MM.1S (cell line): ENCODE measurements at regions not wholly inside any gene's neighbourhood (a gene's known extent, or its start where the extent isn't known, plus 50 kb on each side); places are given as distances from the start of the nearest gene placed in this dataset.

Experiments
- DNase-seq: peaks from one replicate; pipeline ENCODE4 v3.0.0-alpha.2; 2015
- H2AFZ ChIP-seq: fragments of 300-600 bp; sonication (generic); 2 replicates; pipeline ENCODE4 v1.6.0; 2016; ENCODE audit warnings: antibody characterized with exemption, low read length
- H3F3A ChIP-seq: fragments of 300-600 bp; sonication (generic); 2 replicates; pipeline ENCODE4 v1.6.1; 2016; ENCODE audit warnings: mild to moderate bottlenecking, antibody characterized with exemption, low read length, moderate library complexity, mixed read lengths; ENCODE audit not compliant: insufficient read depth
- H3K27ac ChIP-seq: fragments of 300-600 bp; sonication (generic); 2 replicates; pipeline ENCODE4 v1.5.1; 2016; ENCODE audit warnings: mild to moderate bottlenecking, low read length
- H3K27me3 ChIP-seq: fragments of 300-600 bp; sonication (generic); replicated peaks from 2 replicates; pipeline ENCODE4 v1.6.0; 2016; ENCODE audit warnings: low read length; ENCODE audit not compliant: insufficient read depth
- H3K36me3 ChIP-seq: fragments of 300-600 bp; sonication (generic); replicated peaks from 2 replicates; pipeline ENCODE4 v1.6.1; 2016; ENCODE audit warnings: mild to moderate bottlenecking, low read length, mixed read lengths; ENCODE audit not compliant: insufficient read depth
- H3K4me1 ChIP-seq: fragments of 300-600 bp; sonication (generic); 2 replicates; pipeline ENCODE4 v1.6.1; 2016; ENCODE audit warnings: low read length, mixed read lengths
- H3K4me2 ChIP-seq: fragments of 300-600 bp; sonication (generic); 2 replicates; pipeline ENCODE4 v1.6.0; 2016; ENCODE audit warnings: low read depth, low read length
- H3K4me3 ChIP-seq: fragments of 300-600 bp; sonication (generic); 2 replicates; pipeline ENCODE4 v1.5.1; 2016; ENCODE audit warnings: low read length, mixed read lengths
- H3K79me2 ChIP-seq: fragments of 300-600 bp; sonication (generic); 2 replicates; pipeline ENCODE4 v1.6.1; 2016; ENCODE audit warnings: mixed run types, low read length, mixed read lengths
- H3K9ac ChIP-seq: fragments of 300-600 bp; sonication (generic); 2 replicates; pipeline ENCODE4 v1.6.1; 2016; ENCODE audit warnings: low read length, mixed read lengths
- H3K9me2 ChIP-seq: fragments of 300-600 bp; sonication (generic); replicated peaks from 2 replicates; pipeline ENCODE4 v1.6.1; 2016; ENCODE audit warnings: mild to moderate bottlenecking, low read length, mixed read lengths; ENCODE audit not compliant: insufficient read depth
- H3K9me3 ChIP-seq: fragments of 300-600 bp; sonication (generic); replicated peaks from 2 replicates; pipeline ENCODE4 v1.6.1; 2016; ENCODE audit warnings: mild to moderate bottlenecking, low read length, mixed read lengths; ENCODE audit not compliant: insufficient read depth
- H4K20me1 ChIP-seq: fragments of 300-600 bp; sonication (generic); 2 replicates; pipeline ENCODE4 v1.6.1; 2016; ENCODE audit warnings: mild to moderate bottlenecking, low read length, moderate library complexity, mixed read lengths; ENCODE audit not compliant: insufficient read depth
- CTCF ChIP-seq: fragments of 300-600 bp; sonication (generic); IDR thresholded peaks from 2 replicates; pipeline ENCODE4 v1.5.1; 2016; ENCODE audit warnings: antibody characterized with exemption, low read length, mixed read lengths
- EZH2 ChIP-seq: fragments of 300-600 bp; sonication (generic); optimal IDR thresholded peaks from 2 replicates; pipeline ENCODE3; 2017; ENCODE audit warnings: low read depth, mild to moderate bottlenecking, antibody characterized with exemption, low read length, mixed read lengths
- EZH2phosphoT487 ChIP-seq: fragments of 300-600 bp; sonication (generic); IDR thresholded peaks from 2 replicates; pipeline ENCODE4 v1.6.1; 2018; ENCODE audit warnings: antibody characterized with exemption, low read length

- DNase-seq, result no peak
- no peaks in the 10 kb centered on the region for H3K9me3 ChIP-seq
- no peak overlapping the region for H2AFZ ChIP-seq
- no peaks in the 10 kb centered on the region for H3K27me3 ChIP-seq
- H3K9ac ChIP-seq, result no peak overlapping the region
- no peaks in the 10 kb centered on the region for H4K20me1 ChIP-seq
- H3K79me2 ChIP-seq, result no peaks in the 10 kb centered on the region
- no peak overlapping the region for H3K4me3 ChIP-seq
- H3F3A ChIP-seq, result no peaks in the 10 kb centered on the region
- no peaks in the 10 kb centered on the region for H3K9me2 ChIP-seq
- no peaks in the 10 kb centered on the region for H3K4me1 ChIP-seq
- no peaks in the 10 kb centered on the region for H3K36me3 ChIP-seq
- no peak overlapping the region for H3K27ac ChIP-seq
- TF ChIP-seq EZH2phosphoT487 (no peak), CTCF (no peak), EZH2 (no peak)
- H3K4me2 ChIP-seq, result no peak overlapping the region
Measured at GRCh38 chr3:192031941-192032340, 571.0 kb downstream of the PYDC2 start.

- TF ChIP-seq EZH2phosphoT487 (no peak), CTCF (no peak), EZH2 (no peak)
- H3K9ac ChIP-seq, result no peak overlapping the region
- no peaks in the 10 kb centered on the region for H3K9me2 ChIP-seq
- no peaks in the 10 kb centered on the region for H3K27me3 ChIP-seq
- no peaks in the 10 kb centered on the region for H3K36me3 ChIP-seq
- H3K4me2 ChIP-seq, result no peak overlapping the region
- no peaks in the 10 kb centered on the region for H4K20me1 ChIP-seq
- H2AFZ ChIP-seq, result no peak overlapping the region
- peaks cover 9% of the 10 kb centered on the region for H3K4me1 ChIP-seq
- no peak overlapping the region for H3K27ac ChIP-seq
- DNase-seq, result no peak
- 0 out of 2 replicates have a peak, but pooled peaks cover under 1% of the 10 kb centered on the region for H3F3A ChIP-seq
- H3K79me2 ChIP-seq, result no peaks in the 10 kb centered on the region
- H3K4me3 ChIP-seq, result no peak overlapping the region
- no peaks in the 10 kb centered on the region for H3K9me3 ChIP-seq
Measured at GRCh38 chr3:192033246-192033645, 572.3 kb downstream of the PYDC2 start.

- Histone ChIP-seq H3K79me2 (no peaks in the 10 kb centered on the region), H4K20me1 (no peaks in the 10 kb centered on the region), H3K4me3 (no peak overlapping the region), H3K36me3 (no peaks in the 10 kb centered on the region), H3K9me2 (no peaks in the 10 kb centered on the region), H2AFZ (no peak overlapping the region), H3F3A (peaks cover 46% of the 10 kb centered on the region), H3K4me1 (peaks cover 55% of the 10 kb centered on the region), H3K9me3 (no peaks in the 10 kb centered on the region), H3K27me3 (no peaks in the 10 kb centered on the region), H3K9ac (peak overlapping the region; percentile 23; the same call in 1 of the 2 replicates), H3K27ac (peak overlapping the region; percentile 82), H3K4me2 (peak overlapping the region; percentile 48; the same call in 1 of the 2 replicates)
- DNase-seq, result peak; percentile 99
- TF ChIP-seq CTCF, result no peak
- no peak for TF ChIP-seq EZH2
- no peak for TF ChIP-seq EZH2phosphoT487
Measured at GRCh38 chr3:192038726-192039125, 577.8 kb downstream of the PYDC2 start.
